Thyroid gland (tissue), 4 donors: ENCODE measurements at regions not wholly inside any gene's neighbourhood (a gene's known extent, or its start where the extent isn't known, plus 50 kb on each side); places are given as distances from the start of the nearest gene placed in this dataset.

Experiments
- DNase-seq, 2 donors: peaks; one replicate each; pipeline ENCODE4 v3.0.0-alpha.2; 2019
- H3K27ac ChIP-seq, 3 donors: fragments of 200-600 bp; sonication (generic); 1 replicate in 2 of 3; 2 replicates in 1 of 3; pipeline ENCODE4 v1.5.1; 2016 to 2019; ENCODE audit warnings: mild to moderate bottlenecking in 1 of 3, moderate library complexity in 1 of 3
- H3K27me3 ChIP-seq: fragments of 200-600 bp; sonication (generic); one replicate; pipeline ENCODE4 v1.5.1; 2019
- H3K36me3 ChIP-seq, 2 donors: fragments of 200-600 bp; sonication (generic); one replicate each; pipeline ENCODE4 v1.5.1; 2016 to 2019
- H3K4me1 ChIP-seq, 2 donors: fragments of 200-600 bp; sonication (generic); one replicate each; pipeline ENCODE4 v1.5.1; 2017 to 2019
- H3K4me3 ChIP-seq, 3 donors: fragments of 200-600 bp; sonication (generic); replicated peaks in 1 of 3; 1 replicate in 2 of 3; 2 replicates in 1 of 3; pipeline ENCODE4 v1.5.1; 2016; ENCODE audit warnings: mild to moderate bottlenecking in 1 of 3
- H3K9me3 ChIP-seq: fragments of 200-600 bp; sonication (generic); one replicate; pipeline ENCODE4 v1.5.1; 2017
- CTCF ChIP-seq, 6 experiments: fragments of 200-600 bp in 3 of 6; fragments of 450-650 bp in 3 of 6; sonication (generic) in 3 of 6; IDR thresholded peaks; one replicate each; pipeline ENCODE4 v1.5.1; 2016 to 2019; ENCODE audit warnings: antibody characterized with exemption in 6 of 6, mild to moderate bottlenecking in 2 of 6, inconsistent platforms in 1 of 6, moderate library complexity in 1 of 6
- POLR2A ChIP-seq, 2 donors: fragments of 450-650 bp; IDR thresholded peaks; one replicate each; pipeline ENCODE4 v1.6.1; 2017; ENCODE audit warnings: antibody characterized with exemption in 2 of 2, mild to moderate bottlenecking in 2 of 2, moderate library complexity in 1 of 2
- whole genome bisulfite sequencing, 2 donors: methylation state at CpG; one replicate each; pipeline ENCODE4 v1.1.5; 2017; 5-methylcytosine and 5-hydroxymethylcytosine counted together
- intact Hi-C: fragments of 100-400 bp; cut with DNase I; formaldehyde crosslinking; loops from one replicate; pipeline ENCODE4 v1.15.1; 2023

GRCh38 chr18:40017021-40017420 is 1938.0 kb upstream of the PIK3C3 start:
- Histone ChIP-seq H3K36me3 (no peaks in the 10 kb centered on the region), H3K27ac (no peak overlapping the region), H3K9me3 (no peaks in the 10 kb centered on the region), H3K4me3 (no peak overlapping the region), H3K27me3 (no peaks in the 10 kb centered on the region), H3K4me1 (no peaks in the 10 kb centered on the region)
- TF ChIP-seq POLR2A (IDR thresholded peaks at IDR 0.05) (no peak), CTCF (IDR thresholded peaks at IDR 0.05) (no peak)
- intact Hi-C loops = no loop called here
- DNase-seq = no peak
- WGBS, 2 donors = 82 to 84% methylated on average over 6 of the region's 6 CpGs

- Histone ChIP-seq H3K27ac (no peak overlapping the region), H3K4me1 (no peaks in the 10 kb centered on the region), H3K9me3 (no peaks in the 10 kb centered on the region), H3K4me3 (no peak overlapping the region), H3K36me3 (no peaks in the 10 kb centered on the region), H3K27me3 (no peaks in the 10 kb centered on the region)
- TF ChIP-seq CTCF (IDR thresholded peaks at IDR 0.05) (no peak), POLR2A (IDR thresholded peaks at IDR 0.05) (no peak)
- 91 to 92% methylated on average over 1 of the region's 1 CpG for WGBS, 2 donors
- intact Hi-C loops = no loop called here
- no peak for DNase-seq
Observed at GRCh38 chr18:40016405-40016804, 1938.6 kb upstream of the PIK3C3 start.

GRCh38 chr18:40013001-40013609 is 1941.9 kb upstream of the PIK3C3 start:
- H3K27ac ChIP-seq = no peak overlapping the region
- H3K27me3 ChIP-seq = no peaks in the 10 kb centered on the region
- no peaks in the 10 kb centered on the region for H3K4me1 ChIP-seq
- no peaks in the 10 kb centered on the region for H3K36me3 ChIP-seq
- no peaks in the 10 kb centered on the region for H3K9me3 ChIP-seq
- intact Hi-C loops = no loop called here
- H3K4me3 ChIP-seq = no peak overlapping the region
- no peak for TF ChIP-seq POLR2A (IDR thresholded peaks at IDR 0.05)
- no peak for TF ChIP-seq CTCF (IDR thresholded peaks at IDR 0.05)
- DNase-seq = no peak

GRCh38 chr18:40011201-40011600 is 1943.8 kb upstream of the PIK3C3 start:
- Histone ChIP-seq H3K27ac (no peak overlapping the region), H3K36me3 (no peaks in the 10 kb centered on the region), H3K9me3 (no peaks in the 10 kb centered on the region), H3K4me3 (no peak overlapping the region), H3K4me1 (no peaks in the 10 kb centered on the region), H3K27me3 (no peaks in the 10 kb centered on the region)
- 91 to 94% methylated on average over 1 of the region's 1 CpG for WGBS, 2 donors
- DNase-seq = no peak
- intact Hi-C loops = no loop called here
- TF ChIP-seq CTCF (IDR thresholded peaks at IDR 0.05) = no peak
- TF ChIP-seq POLR2A (IDR thresholded peaks at IDR 0.05) = no peak

- H3K27me3 ChIP-seq = no peaks in the 10 kb centered on the region
- H3K9me3 ChIP-seq = no peaks in the 10 kb centered on the region
- DNase-seq = no peak
- H3K27ac ChIP-seq = no peak overlapping the region
- no peak for TF ChIP-seq CTCF (IDR thresholded peaks at IDR 0.05)
- no peak for TF ChIP-seq POLR2A (IDR thresholded peaks at IDR 0.05)
- WGBS, 2 donors = 79% methylated on average over 4 of the region's 4 CpGs
- H3K4me3 ChIP-seq = no peak overlapping the region
- intact Hi-C loops = no loop called here
- no peaks in the 10 kb centered on the region for H3K4me1 ChIP-seq
- H3K36me3 ChIP-seq = no peaks in the 10 kb centered on the region
Observed at GRCh38 chr18:40006634-40007033, 1948.4 kb upstream of the PIK3C3 start.
